Glomerular endothelial cell (primary cell): ENCODE measurements at regions not wholly inside any gene's neighbourhood (a gene's known extent, or its start where the extent isn't known, plus 50 kb on each side); places are given as distances from the start of the nearest gene placed in this dataset.

Experiments used
- DNase-seq: peaks from one replicate; pipeline ENCODE4 v3.0.0-alpha.2; 2011; ENCODE audit warnings: low read depth, low spot score; ENCODE audit errors: extremely low read depth

DNA sequence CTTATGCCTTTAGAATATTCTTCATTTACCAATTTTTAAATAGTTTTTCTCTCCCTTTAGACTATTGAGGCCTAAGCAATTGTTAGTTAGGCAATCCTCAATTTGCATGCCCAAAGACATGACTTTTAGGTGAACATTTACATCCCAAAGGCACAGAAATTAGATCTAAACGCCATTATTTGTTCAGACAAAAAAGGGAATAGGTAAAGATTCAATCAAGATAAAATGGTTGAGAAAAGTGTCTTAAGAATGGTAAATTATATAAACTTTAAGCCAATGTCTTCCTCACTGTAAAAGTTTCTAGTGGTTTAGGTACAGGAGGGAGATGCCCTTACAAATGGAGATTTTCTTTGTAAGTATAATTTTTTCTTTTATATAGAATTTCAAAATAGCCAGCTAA is 50.2 kb upstream of the MME start:
- no peak for DNase-seq

DNA sequence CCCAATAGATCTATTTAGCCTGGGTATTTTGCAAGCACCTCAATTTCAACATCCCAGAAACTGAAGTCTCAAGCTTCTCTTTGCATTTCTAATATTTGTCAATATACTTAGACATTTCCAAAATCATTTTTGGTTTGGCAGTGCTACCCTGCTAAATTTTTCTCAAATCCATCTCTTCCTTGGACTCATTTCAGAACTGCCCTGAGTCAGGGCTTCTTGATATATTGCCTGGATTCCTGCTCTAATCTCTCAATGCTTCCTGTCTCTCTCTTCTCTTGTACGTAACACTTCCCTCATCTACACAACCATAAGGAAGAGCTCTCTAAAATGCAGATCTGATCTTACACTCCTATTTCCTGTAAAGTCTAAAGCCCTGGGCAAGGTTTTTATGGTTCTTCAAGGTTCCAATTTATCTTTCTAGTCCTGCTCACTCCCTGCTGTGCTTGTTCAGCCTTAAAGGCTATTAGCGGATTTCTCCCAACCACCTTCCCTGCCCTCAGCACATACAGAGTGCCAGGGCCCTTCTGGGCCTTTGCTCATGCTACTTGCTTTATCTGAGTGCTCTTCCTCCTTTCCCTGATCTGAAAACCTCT is 53.0 kb upstream of the MME start:
- no peak for DNase-seq

DNA sequence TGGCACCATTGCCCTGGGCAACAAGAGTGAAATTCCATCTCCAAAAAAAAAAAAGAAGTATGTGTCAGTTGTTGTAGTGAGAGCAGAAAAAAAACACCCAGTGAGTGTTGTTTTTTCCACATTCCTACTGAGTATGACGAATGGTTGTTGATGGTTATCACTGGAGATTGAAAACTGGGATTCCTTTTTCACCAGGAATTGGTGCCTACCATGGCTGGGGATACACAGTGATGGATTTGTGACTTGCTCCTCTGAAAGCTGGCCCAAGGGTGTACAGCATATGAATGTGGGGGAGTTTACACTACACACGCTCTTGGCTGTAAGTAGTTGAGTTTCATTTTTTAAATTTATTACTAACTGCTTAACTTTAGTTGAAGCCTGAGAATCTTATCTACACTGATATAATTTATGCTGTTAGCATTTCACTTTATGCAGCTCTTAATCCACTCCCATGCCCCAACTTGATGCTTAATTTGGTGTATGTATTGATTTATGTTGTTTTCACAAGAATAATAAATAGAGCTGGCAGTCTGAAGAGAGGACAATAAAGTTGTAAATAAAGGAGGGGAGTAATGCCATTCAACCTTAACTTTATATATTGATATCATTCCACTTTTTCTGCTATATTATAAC is 56.0 kb upstream of the MME start:
- no peak for DNase-seq

DNA sequence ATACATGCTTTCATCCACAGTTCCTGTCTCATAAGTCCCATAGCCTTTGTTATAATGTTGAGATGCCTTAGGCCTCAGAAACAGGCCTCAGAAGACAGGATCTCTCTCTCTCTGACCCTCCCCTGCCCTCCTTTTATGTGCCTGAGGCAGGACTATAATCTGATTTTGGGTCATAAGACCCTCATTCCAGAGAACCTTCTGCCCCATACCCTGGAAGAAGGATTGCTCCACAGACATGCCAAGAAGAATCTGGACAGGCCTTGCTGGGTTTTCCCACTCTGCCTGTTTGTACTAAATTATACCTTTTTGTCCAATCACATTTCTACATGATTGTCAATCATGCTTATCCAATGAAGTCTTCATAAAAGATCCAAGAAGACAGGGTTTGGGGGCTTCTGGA is 57.2 kb upstream of the MME start:
- no peak for DNase-seq

DNA sequence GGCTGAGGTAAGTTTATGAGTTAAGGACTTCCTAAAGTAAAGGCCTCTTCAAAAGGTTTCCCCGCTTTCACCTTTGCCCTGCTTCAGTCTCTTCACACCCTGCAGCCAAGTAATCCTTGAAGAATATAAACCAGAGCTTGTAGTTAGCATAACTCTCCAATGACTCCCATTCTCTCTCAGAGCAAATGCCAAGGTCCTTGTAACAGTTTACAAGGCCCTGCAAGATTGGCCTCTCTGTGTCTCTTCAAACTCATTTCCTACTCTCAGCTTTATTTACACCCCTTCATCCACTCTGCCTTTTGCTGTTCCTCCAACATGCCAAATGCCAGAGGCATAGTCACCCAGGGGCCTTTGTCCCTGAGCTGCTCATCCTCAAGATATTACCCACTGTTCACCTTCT is 60.5 kb upstream of the MME start:
- DNase-seq: no peak

DNA sequence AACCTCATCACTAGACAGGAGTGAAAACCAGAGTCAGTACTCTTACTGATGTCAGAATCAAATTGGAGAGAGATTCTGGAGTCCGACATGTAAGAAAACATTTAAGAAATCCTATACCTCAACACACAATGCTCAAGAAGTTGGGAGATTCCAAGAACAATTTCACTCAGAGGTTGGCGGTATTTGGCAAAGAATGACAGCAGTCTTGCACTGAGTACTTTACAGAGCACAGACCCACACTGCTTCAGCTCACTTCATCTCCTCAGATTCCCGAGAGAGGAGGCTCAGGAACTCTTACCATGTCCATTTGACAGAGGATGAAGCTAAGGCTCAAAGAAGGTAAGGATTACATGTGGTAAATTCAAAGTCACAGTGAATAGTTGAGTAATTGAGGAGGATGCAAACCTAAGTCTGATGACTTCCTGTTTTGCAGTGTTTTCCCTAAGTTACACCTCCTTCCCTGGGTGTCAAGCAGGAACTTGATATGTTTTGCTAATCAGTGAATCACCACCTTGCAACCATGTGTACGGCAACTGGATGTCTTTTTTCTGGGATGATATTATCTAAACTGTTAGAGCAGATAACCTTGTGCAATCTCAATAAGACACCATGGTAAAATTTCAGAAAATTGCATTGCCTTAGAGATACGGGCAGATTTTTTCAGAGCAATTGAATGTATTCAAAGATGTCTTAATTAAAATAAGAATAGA is 61.3 kb upstream of the MME start:
- no peak for DNase-seq

DNA sequence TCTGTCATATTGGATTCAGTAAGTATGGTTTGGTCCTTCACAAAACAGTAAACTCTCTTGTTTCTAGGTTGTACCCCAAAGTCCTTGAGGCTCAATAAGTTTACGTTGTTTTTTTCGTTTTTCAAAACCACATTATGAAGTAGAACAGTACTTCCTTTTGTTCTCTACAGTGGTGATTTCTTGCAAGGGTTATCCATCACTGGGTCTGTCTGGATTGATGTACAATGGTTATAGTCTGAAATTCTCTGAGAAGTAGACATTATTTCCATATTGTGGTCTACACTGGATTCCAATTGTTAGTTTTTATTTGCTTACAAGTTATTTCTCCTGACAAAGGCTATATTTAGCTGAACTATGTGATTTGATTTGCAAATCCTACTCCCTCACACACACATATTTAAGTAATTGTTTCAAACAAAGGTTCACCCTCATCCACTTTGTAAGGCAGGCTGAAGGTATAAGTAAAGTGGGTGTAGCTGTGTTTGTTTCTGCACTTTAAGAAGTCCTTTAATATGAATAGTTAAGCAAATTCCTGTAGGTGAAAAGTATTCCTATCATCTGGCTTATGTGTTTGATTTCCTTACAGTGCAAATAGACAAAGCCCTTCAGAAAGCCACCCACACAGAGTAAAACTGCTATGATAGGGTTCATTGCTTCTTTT is 64.2 kb upstream of the MME start:
- DNase-seq: no peak

DNA sequence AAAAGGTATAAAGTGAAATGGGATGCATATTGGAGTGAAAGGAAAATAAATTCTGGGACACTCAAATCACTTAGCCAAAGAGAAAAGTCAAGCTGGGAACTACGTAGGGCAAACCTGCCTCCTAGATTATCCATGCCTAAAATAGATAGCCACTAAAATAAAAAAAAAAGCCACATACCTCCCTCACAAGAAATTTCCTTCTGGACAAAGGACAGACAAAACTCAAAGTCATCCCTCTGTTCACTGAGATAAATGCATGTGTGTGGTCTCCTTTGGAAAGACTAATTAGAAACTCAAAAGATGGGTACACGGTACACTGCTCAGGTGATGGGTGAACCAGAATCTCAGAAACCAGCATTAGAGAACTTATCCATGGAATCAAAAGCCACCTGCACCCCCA is 65.2 kb upstream of the MME start:
- DNase-seq: no peak

DNA sequence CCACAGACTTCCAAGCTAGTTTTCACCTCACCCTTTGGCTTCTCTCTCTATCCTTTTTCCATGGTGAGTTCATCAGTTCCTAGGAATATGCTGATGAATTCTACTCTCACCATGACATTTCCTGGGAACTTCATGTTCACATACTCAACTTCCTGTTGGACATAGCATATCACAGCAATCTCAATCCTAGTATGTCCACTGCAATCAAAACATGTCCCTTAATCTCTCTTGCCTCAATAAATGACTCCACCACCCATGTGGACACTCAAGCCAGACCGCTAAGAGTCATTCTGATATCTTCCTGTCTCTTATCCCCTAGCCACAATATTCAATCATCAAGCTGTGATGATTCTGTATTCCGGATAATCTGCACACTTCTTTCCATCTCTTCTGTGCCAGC is 66.7 kb upstream of the MME start:
- DNase-seq: no peak

DNA sequence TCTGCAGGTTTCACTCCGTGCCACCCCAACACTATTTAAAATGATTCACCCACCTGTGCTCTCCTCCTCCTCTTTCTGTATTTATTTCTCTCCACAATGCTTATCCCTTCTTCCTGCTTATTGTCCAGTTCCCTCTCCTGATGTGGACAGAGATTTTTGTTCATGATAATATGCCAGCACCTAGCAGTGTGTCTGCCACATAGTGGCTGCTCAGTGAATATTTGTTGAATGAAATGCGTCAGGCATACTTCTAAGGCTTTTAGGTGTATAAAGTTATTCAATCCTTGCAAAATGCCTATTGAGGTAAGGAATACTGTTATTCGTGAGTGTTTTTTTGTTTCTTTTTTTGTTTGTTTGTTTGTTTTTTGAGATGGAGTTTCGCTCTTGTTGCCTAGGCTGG is 67.5 kb upstream of the MME start:
- DNase-seq: no peak

DNA sequence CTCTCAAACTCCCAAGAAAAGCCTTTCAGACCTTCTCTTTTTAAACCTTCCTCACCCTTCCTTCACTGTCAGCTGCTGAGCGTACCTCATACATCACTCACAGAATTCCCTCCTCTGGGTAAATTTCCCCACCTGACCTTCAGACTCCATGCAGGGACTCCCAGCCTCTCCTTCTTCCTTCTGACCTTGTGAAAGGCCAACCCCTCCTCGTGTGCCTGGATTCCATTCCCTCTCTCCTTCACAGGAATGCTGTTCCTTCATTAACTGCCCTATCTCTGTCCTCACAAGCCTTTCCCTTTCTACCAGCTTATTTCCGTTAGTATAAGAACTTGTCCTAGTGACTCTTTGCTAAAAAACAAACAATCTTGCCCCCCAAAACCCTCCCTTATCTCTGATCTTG is 69.7 kb upstream of the MME start:
- no peak for DNase-seq

DNA sequence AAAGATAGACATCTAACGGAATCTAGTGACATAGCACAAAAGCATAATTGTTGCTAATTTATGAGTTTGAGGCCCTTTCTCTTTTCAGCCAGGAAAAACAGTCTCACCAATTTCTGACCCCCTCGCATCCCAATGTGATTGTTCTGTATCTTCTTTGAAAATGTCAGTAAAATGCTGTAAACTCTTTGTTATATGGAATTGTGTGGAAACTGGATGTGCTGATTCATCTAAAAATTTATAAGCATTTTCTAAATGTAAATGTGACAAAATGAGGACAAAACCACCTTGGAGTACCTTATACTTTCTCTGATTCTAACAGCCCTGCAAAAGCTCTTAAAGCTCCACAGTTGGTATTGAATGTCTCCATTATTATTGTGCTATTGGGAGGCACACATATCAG is 70.9 kb upstream of the MME start:
- no peak for DNase-seq

DNA sequence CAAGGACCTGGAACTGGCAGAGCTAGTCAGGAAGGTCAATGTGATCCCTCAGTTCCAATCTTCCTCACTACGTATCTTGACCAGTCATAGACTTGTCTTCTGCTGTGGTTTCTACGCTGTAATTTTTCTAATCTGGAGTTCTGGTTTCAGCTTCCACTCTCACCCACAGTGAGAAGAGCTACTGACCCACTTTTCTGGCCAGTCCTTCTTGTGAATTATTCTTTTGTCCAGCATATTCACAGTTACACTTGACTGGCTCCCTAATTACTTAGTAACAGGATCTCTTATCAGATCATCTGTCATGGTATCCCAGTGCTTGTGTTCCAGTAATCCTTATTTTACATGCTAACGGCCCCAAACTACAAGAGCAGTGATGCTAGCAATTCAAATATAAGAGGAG is 72.4 kb upstream of the MME start:
- DNase-seq: no peak

DNA sequence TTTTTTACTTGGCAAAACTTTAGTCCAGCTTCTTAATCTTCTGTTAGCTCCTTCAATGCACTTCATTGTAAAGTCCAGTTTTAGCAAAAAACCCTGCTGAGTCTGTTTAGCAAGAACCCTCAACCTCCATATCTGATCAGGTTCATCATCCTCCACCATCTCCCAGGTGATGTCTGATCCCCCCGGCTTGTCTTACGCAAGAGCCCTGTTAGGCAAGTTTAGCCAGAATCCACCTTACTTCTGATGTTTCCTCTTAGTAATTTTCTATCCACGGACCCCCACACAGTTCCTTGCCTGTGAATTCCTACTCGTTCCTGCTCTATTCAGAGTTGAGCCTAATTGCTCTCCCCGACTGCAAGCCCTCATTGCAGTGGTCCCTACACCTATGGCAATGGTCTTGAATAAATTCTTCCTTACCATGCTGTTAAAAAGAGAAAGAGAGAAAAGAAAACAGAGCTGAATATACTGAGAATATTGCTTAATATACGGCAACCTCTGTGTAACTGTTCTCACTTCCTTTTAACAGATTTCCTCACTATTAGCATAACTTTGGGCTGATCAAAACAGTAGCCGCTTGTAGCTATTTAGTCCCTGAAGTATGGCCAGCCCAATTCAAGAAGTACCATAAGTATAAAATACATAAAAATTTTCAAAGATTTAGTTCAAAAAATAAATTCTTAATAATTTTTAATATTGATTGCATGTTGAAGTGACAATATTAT is 78.7 kb upstream of the MME start:
- no peak for DNase-seq

DNA sequence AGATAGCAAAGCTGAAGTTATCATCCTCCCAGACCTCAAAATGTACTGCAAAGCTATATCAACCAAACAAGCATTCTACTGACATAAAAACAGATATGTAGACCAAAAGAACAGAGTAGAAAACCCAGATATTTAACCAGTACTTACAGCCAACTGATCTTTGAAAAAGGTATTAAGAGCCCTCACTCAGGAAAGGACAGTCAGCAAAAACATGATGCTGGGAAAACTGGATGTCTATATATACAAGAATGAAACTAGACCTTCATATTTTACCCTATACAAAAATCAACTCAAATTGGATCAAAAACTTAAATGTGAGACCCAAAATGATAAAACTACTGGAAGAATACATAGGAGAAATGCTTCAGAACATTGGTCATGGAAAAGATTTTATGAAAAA is 87.5 kb upstream of the MME start:
- DNase-seq: no peak

DNA sequence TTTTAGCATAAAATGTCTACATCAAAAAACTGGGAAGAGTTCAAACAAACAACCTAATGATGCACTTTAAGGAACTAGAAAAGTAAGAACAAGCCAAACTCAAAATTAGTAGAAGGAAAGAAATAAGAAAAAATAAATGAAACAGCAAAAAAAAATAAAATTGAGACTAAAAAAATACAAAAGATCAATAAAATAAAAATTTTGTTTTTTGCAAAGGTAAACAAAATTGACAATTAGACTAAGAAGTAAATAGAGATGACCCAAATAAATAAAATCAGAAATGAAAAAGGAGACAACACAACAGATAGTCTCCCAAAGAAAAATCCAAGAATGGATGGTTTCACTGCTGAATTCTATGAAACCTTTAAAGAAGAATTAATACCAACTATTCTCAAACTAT is 89.6 kb upstream of the MME start:
- no peak for DNase-seq

DNA sequence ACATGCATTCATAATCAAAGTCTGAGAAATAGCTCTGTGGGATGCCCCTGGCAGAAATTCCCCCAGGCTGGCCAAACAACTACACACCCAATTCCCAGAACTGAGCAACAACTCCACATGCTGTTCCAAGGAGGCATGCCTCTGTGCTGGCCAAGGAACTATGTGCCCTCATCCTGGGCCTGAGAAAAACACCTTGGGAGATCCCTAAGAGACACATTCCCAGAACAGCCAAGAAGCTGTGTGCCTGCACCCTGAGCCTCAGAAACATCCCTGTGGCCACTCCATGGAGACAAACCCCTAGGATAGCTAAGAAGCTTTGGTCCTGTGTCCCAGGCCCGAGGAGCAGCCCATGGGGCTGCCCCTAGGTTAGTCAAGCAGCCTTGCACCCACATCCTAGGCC is 92.3 kb upstream of the MME start:
- DNase-seq: no peak

DNA sequence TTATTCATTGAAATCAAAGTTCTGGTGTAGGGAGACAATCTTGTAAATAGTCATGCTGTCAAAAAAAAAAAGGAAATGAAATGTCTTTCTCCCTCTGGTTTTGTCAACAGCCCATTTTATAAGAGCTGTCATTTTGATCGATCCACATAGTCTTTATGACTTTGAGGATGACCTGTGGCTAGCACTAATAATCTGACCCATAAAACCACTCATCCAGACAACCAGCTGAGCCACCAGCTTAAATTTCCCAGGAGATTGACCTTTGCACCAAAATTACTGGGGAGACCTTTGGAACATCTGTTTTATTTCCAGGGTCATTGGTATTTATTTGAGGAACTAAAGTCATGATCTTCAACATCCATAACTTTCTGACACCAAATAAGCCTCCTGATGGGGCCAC is 98.5 kb upstream of the MME start:
- no peak for DNase-seq

DNA sequence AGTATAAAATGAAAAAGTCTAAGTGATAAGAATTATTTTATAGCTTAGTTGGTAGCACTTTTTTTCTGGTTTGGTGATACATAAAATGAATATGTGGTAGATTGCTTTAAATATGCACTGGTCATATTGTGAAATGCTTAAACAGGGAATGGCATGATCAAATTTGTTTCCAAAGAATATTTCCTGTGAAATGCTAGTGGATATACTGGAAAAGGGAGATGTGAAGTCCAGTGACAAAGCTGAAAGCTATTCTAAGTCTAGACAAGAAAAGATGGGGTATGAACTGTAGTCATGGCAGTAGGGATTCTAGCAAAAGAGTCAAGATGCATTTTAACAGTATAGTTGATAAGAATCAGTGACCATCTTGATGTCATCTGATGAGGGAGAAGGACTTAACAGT is 98.9 kb upstream of the MME start:
- DNase-seq: no peak

DNA sequence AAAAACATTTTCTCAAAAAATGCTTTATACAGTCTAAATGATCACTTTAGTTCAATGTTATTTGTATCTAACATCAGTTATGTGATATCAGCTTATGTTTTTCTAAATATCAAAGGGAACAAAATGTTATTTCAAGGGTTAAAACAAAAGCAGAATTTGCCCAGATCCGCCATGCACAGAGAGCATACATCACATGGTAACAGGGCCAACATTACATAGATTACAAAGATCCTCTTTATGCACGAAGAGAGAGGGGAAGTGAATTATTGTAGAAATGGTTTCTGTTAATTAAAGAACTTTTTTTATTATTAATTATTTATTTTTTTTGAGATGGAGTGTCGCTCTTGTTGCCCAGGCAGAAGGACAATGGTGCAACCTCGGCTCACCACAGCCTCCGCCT is 100.8 kb upstream of the MME start:
- DNase-seq: no peak

DNA sequence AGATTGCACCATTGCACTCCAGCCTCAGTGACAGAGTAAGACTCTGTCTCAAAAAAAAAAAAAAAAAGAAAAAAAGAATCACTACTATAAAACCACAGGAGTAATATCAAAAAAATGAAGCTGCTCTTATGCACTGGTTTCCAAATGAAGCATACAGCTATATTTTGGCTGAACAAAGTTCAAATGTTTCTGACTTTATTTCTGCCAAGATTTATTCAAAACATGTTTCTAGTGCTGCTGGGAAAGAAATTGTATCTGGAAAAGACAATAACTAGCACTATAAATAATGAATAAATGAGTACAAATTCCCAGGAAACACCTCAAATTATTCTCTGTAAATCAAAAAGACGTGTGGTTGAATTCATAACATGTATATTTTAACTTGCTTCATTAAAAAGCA is 102.5 kb upstream of the MME start:
- no peak for DNase-seq
